ENCODE measurements at regions not wholly inside any gene's neighbourhood (a gene's known extent, or its start where the extent isn't known, plus 50 kb on each side); places are given as distances from the start of the nearest gene placed in this dataset.

DNA sequence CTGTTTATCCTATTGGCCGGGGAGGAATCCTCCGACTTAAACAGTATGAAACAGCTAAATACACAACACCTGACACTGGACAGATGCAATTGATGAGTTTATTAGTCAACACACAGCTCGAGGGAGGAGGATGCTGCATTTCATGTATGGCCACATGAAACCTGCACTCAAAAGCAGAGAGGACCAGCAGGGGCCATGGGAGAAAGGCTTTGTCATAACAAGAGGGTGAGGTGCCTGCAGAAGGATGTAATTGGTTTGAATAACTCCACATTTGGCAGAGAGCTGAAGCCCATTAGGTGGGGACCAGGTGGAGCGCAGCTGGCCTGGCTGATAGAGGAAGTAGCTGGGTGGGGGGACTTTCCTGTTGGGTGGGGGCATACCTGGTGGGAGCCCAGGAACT is 599.1 kb downstream of the PTPRU start:
- no peak for DNase-seq
- CTCF ChIA-PET = no interaction called here

GRCh38 chr1:29833581-29833980 is 597.3 kb downstream of the PTPRU start:
- Mint-ChIP-seq H3K4me1 (ENCODE audit: low read depth, unreplicated experiment) (no peaks in the 10 kb centered on the region), H3K27ac (ENCODE audit: unreplicated experiment) (no peak overlapping the region), H3K36me3 (ENCODE audit: insufficient read depth, unreplicated experiment) (no peaks in the 10 kb centered on the region), H3K9me3 (ENCODE audit: unreplicated experiment) (no peaks in the 10 kb centered on the region), H3K27me3 (ENCODE audit: insufficient read depth, unreplicated experiment) (peaks cover 2% of the 10 kb centered on the region), H3K4me3 (ENCODE audit: unreplicated experiment) (no peak overlapping the region)
- ChIA-PET POLR2A (no interaction called here), CTCF (no interaction called here)
- Histone ChIP-seq H3K4me1 (no peaks in the 10 kb centered on the region), H3K36me3 (ENCODE audit: control insufficient read depth, insufficient read depth, low read length) (no peaks in the 10 kb centered on the region), H3K27me3 (replicated peaks; ENCODE audit: control insufficient read depth, insufficient read depth, low read length) (no peaks in the 10 kb centered on the region), H3K9me3 (no peaks in the 10 kb centered on the region), H3K4me3 (ENCODE audit: low read depth, low read length) (no peak overlapping the region)
- no TSS peak for BruUV-seq (replicated peaks)
- DNase-seq = no peak
- intact Hi-C loops (cut with micrococcal nuclease; ENCODE audit: unreplicated experiment) = no loop called here
- no peak for TF ChIP-seq CTCF (IDR thresholded peaks at IDR 0.05; ENCODE audit: insufficient read depth in 1 of 2, low read depth in 1 of 2, low read length in 1 of 2, severe bottlenecking in 1 of 2, unreplicated experiment in 1 of 2)

More for the DNA sequence above, 599.1 kb downstream of the PTPRU start:
- Mint-ChIP-seq H3K27me3 (ENCODE audit: insufficient read depth, unreplicated experiment) (peaks cover 2% of the 10 kb centered on the region), H3K36me3 (ENCODE audit: insufficient read depth, unreplicated experiment) (no peaks in the 10 kb centered on the region), H3K27ac (ENCODE audit: unreplicated experiment) (no peak overlapping the region), H3K9me3 (ENCODE audit: unreplicated experiment) (no peaks in the 10 kb centered on the region), H3K4me1 (ENCODE audit: low read depth, unreplicated experiment) (no peaks in the 10 kb centered on the region), H3K4me3 (ENCODE audit: unreplicated experiment) (no peak overlapping the region)
- Histone ChIP-seq H3K4me1 (no peaks in the 10 kb centered on the region), H3K4me3 (ENCODE audit: low read depth, low read length) (no peak overlapping the region), H3K27me3 (replicated peaks; ENCODE audit: control insufficient read depth, insufficient read depth, low read length) (no peaks in the 10 kb centered on the region), H3K9me3 (no peaks in the 10 kb centered on the region), H3K36me3 (ENCODE audit: control insufficient read depth, insufficient read depth, low read length) (no peaks in the 10 kb centered on the region)
- POLR2A ChIA-PET = no interaction called here
- TF ChIP-seq CTCF (IDR thresholded peaks at IDR 0.05; ENCODE audit: insufficient read depth in 1 of 2, low read depth in 1 of 2, low read length in 1 of 2, severe bottlenecking in 1 of 2, unreplicated experiment in 1 of 2) = no peak
- intact Hi-C loops (cut with micrococcal nuclease; ENCODE audit: unreplicated experiment) = no loop called here
- BruUV-seq (replicated peaks) = no TSS peak

DNA sequence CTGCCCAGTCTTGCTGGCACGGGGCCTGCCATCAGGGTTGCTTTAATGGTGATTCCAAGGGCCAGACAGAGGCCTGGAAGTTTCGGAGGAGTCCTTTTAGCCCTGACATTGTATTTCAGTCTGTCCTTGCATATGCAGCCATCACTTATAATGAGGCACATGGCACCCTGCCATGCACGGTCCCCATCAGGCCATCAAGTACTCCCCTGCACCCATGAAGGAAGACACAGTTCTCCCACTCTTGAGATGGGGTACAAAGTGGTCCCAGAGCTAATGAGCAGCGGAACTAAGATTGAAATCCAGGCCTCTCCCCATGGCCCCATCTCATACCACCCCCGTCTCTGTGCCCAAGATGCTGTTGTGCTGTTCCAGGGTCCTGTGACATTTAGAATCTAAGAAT is 596.6 kb downstream of the PTPRU start:
- POLR2A ChIA-PET = no interaction called here
- CTCF ChIA-PET = no interaction called here

More for the DNA sequence above, 596.6 kb downstream of the PTPRU start:
- Mint-ChIP-seq H3K4me3 (ENCODE audit: unreplicated experiment) (no peak overlapping the region), H3K36me3 (ENCODE audit: insufficient read depth, unreplicated experiment) (no peaks in the 10 kb centered on the region), H3K27me3 (ENCODE audit: insufficient read depth, unreplicated experiment) (peaks cover 2% of the 10 kb centered on the region), H3K27ac (ENCODE audit: unreplicated experiment) (no peak overlapping the region), H3K9me3 (ENCODE audit: unreplicated experiment) (no peaks in the 10 kb centered on the region), H3K4me1 (ENCODE audit: low read depth, unreplicated experiment) (no peaks in the 10 kb centered on the region)
- no peak for DNase-seq
- H3K9me3 ChIP-seq = no peaks in the 10 kb centered on the region
- no peaks in the 10 kb centered on the region for H3K4me1 ChIP-seq
- TF ChIP-seq CTCF (IDR thresholded peaks at IDR 0.05; ENCODE audit: insufficient read depth in 1 of 2, low read depth in 1 of 2, low read length in 1 of 2, severe bottlenecking in 1 of 2, unreplicated experiment in 1 of 2) = no peak
- no peak overlapping the region for H3K4me3 ChIP-seq (ENCODE audit: low read depth, low read length)
- no TSS peak for BruUV-seq (replicated peaks)
- no peaks in the 10 kb centered on the region for H3K27me3 ChIP-seq (replicated peaks; ENCODE audit: control insufficient read depth, insufficient read depth, low read length)
- no peaks in the 10 kb centered on the region for H3K36me3 ChIP-seq (ENCODE audit: control insufficient read depth, insufficient read depth, low read length)
- intact Hi-C loops (cut with micrococcal nuclease; ENCODE audit: unreplicated experiment) = no loop called here
